Testis (tissue), 2 donors: ENCODE measurements at regions not wholly inside any gene's neighbourhood (a gene's known extent, or its start where the extent isn't known, plus 50 kb on each side); places are given as distances from the start of the nearest gene placed in this dataset.

Source experiments
- DNase-seq: peaks from one replicate; pipeline ENCODE4 v3.0.0-alpha.2; 2019
- H3K27ac ChIP-seq, 2 donors: fragments of 200-600 bp; sonication (generic); one replicate each; pipeline ENCODE4 v1.5.1; 2019
- H3K27me3 ChIP-seq: fragments of 200-600 bp; sonication (generic); one replicate; pipeline ENCODE4 v1.5.1; 2019
- H3K36me3 ChIP-seq: fragments of 200-600 bp; sonication (generic); one replicate; pipeline ENCODE4 v1.5.1; 2017; ENCODE audit warnings: low read depth; ENCODE audit errors: missing control alignments
- H3K4me1 ChIP-seq: fragments of 200-600 bp; sonication (generic); one replicate; pipeline ENCODE4 v1.5.1; 2019
- H3K4me3 ChIP-seq, 2 donors: fragments of 200-600 bp; sonication (generic); one replicate each; pipeline ENCODE4 v1.5.1; 2017 to 2019
- H3K9me3 ChIP-seq: fragments of 200-600 bp; sonication (generic); one replicate; pipeline ENCODE4 v1.5.1; 2017
- CTCF ChIP-seq, 3 experiments: fragments of 450-650 bp in 2 of 3; fragments of 200-600 bp in 1 of 3; sonication (generic) in 1 of 3; IDR thresholded peaks; one replicate each; pipeline ENCODE4 v1.5.1; 2016 to 2019; ENCODE audit warnings: antibody characterized with exemption in 3 of 3, mild to moderate bottlenecking in 2 of 3, moderate library complexity in 1 of 3
- POLR2A ChIP-seq: fragments of 450-650 bp; IDR thresholded peaks from one replicate; pipeline ENCODE4 v1.6.1; 2017; ENCODE audit warnings: antibody characterized with exemption, mild to moderate bottlenecking, moderate library complexity
- WGBS, 2 donors: methylation state at CpG; one replicate each; pipeline ENCODE4 v1.1.5; 2018; 5-methylcytosine and 5-hydroxymethylcytosine counted together
- intact Hi-C: fragments of 100-400 bp; cut with DNase I; formaldehyde crosslinking; loops from one replicate; pipeline ENCODE4 v1.15.1; 2023; ENCODE audit warnings: low total_unique reads

- Histone ChIP-seq H3K36me3 (no peaks in the 10 kb centered on the region), H3K27ac (no peak overlapping the region), H3K9me3 (no peaks in the 10 kb centered on the region), H3K27me3 (no peaks in the 10 kb centered on the region), H3K4me3 (no peak overlapping the region), H3K4me1 (no peaks in the 10 kb centered on the region)
- TF ChIP-seq POLR2A (no peak), CTCF (IDR thresholded peaks at IDR 0.05) (no peak)
- DNase-seq, result no peak
- 86 to 87% methylated on average over 20 to 26 of the region's 26 CpGs for WGBS, 2 donors
- intact Hi-C loops, result no loop called here
Observed at GRCh38 chr9:134493461-134494272, 147.9 kb upstream of the COL5A1 start.

- H3K27me3 ChIP-seq, result no peaks in the 10 kb centered on the region
- no peaks in the 10 kb centered on the region for H3K36me3 ChIP-seq
- WGBS, 2 donors, result 70 to 75% methylated on average over 17 of the region's 17 CpGs
- H3K9me3 ChIP-seq, result no peaks in the 10 kb centered on the region
- H3K4me3 ChIP-seq, result no peak overlapping the region
- H3K27ac ChIP-seq, result no peak overlapping the region
- no peak for DNase-seq
- no peaks in the 10 kb centered on the region for H3K4me1 ChIP-seq
- TF ChIP-seq POLR2A, result no peak
- TF ChIP-seq CTCF (IDR thresholded peaks at IDR 0.05), result no peak
- intact Hi-C loops, result no loop called here
Observed at GRCh38 chr9:134494273-134494815, 147.3 kb upstream of the COL5A1 start.

- intact Hi-C loops, result no loop called here
- no peak for DNase-seq
- 72 to 87% methylated on average over 11 of the region's 11 CpGs for WGBS, 2 donors
Observed at GRCh38 chr9:134494905-134495304, 146.7 kb upstream of the COL5A1 start.

GRCh38 chr9:134495881-134496412, 145.7 kb upstream of the COL5A1 start:
- TF ChIP-seq CTCF (IDR thresholded peaks at IDR 0.05) (no peak), POLR2A (no peak)
- Histone ChIP-seq H3K27ac (no peak overlapping the region), H3K27me3 (no peaks in the 10 kb centered on the region), H3K9me3 (no peaks in the 10 kb centered on the region), H3K36me3 (no peaks in the 10 kb centered on the region), H3K4me3 (no peak overlapping the region), H3K4me1 (no peaks in the 10 kb centered on the region)
- 93 to 96% methylated on average over 17 of the region's 17 CpGs for WGBS, 2 donors
- no peak for DNase-seq
- intact Hi-C loops, result no loop called here

More at GRCh38 chr9:134494905-134495304, 146.7 kb upstream of the COL5A1 start:
- no peaks in the 10 kb centered on the region for H3K4me1 ChIP-seq
- TF ChIP-seq CTCF (IDR thresholded peaks at IDR 0.05), result no peak
- no peak for TF ChIP-seq POLR2A
- no peaks in the 10 kb centered on the region for H3K36me3 ChIP-seq
- H3K27me3 ChIP-seq, result no peaks in the 10 kb centered on the region
- no peak overlapping the region for H3K27ac ChIP-seq
- H3K4me3 ChIP-seq, result no peak overlapping the region
- no peaks in the 10 kb centered on the region for H3K9me3 ChIP-seq
